ENCODE measurements at regions not wholly inside any gene's neighbourhood (a gene's known extent, or its start where the extent isn't known, plus 50 kb on each side); places are given as distances from the start of the nearest gene placed in this dataset.

GRCh38 chr4:37530451-37530850 lies 155.7 kb downstream of the RELL1 start:
- no peaks in the 10 kb centered on the region for H3K4me1 ChIP-seq (ENCODE audit: insufficient read depth, low read length)
- H3K4ac ChIP-seq (ENCODE audit: low read depth, low read length): no peak overlapping the region
- no peak overlapping the region for H3K14ac ChIP-seq (ENCODE audit: insufficient read depth, low read length)
- H3K23ac ChIP-seq (ENCODE audit: insufficient read length, low read depth, low read length): no peak overlapping the region
- H4K8ac ChIP-seq (replicated peaks; ENCODE audit: insufficient read length, low read depth, low read length): no peak overlapping the region
- no peak overlapping the region for H2BK20ac ChIP-seq (ENCODE audit: low read depth, low read length, poor library complexity, severe bottlenecking)
- no peak for DNase-seq
- H3K9me3 ChIP-seq (ENCODE audit: control insufficient read depth, low read depth, low read length): no peaks in the 10 kb centered on the region
- H3K27me3 Mint-ChIP-seq (ENCODE audit: low read depth): no peaks in the 10 kb centered on the region
- no peak overlapping the region for H3K56ac ChIP-seq (ENCODE audit: insufficient read length, low read depth, low read length)
- no peaks in the 10 kb centered on the region for H3K23me2 ChIP-seq (ENCODE audit: insufficient read length, low read depth, low read length, poor library complexity, severe bottlenecking)
- H3K9ac ChIP-seq (ENCODE audit: extremely low read depth, insufficient read length, low read length): no peak overlapping the region
- H4K20me1 ChIP-seq (ENCODE audit: control insufficient read depth, insufficient read depth, insufficient read length): no peaks in the 10 kb centered on the region
- H4K91ac ChIP-seq (ENCODE audit: insufficient read length, low read depth, low read length): no peak overlapping the region
- H4K5ac ChIP-seq (ENCODE audit: insufficient read length, low read depth, low read length): no peak overlapping the region
- H3K79me1 ChIP-seq (ENCODE audit: insufficient read depth, low read depth, low read length, poor library complexity, severe bottlenecking): no peaks in the 10 kb centered on the region
- H2AFZ ChIP-seq (ENCODE audit: low read length): no peak overlapping the region
- H3K36me3 Mint-ChIP-seq (ENCODE audit: insufficient read depth in 1 of 3, low read depth in 3 of 3): no peaks in the 10 kb centered on the region
- H2AK5ac ChIP-seq (ENCODE audit: insufficient read length, low read length): no peak overlapping the region
- WGBS (ENCODE audit: extremely low coverage, insufficient read length, low lambda C conversion rate): no CpG with 5 or more reads among the region's 9 CpGs
- H3K18ac ChIP-seq (ENCODE audit: insufficient read length, low read depth, low read length): no peak overlapping the region
- H3K4me3 Mint-ChIP-seq: no peak overlapping the region
- H2BK120ac ChIP-seq (ENCODE audit: low read depth, low read length, poor library complexity, severe bottlenecking): no peak overlapping the region
- no peak for TF ChIP-seq CTCF (conservative IDR thresholded peaks at IDR 0.05)
- H3K79me2 ChIP-seq (ENCODE audit: insufficient read depth, low read length): no peaks in the 10 kb centered on the region
- no peaks in the 10 kb centered on the region for H3K27me3 ChIP-seq (ENCODE audit: insufficient read depth, low read length)
- no peaks in the 10 kb centered on the region for H3K9me3 Mint-ChIP-seq
- H3K27ac ChIP-seq (ENCODE audit: insufficient read length, low read depth, low read length): no peak overlapping the region
- no peak overlapping the region for H2BK5ac ChIP-seq (ENCODE audit: insufficient read length, low read length)
- no peak overlapping the region for H2BK12ac ChIP-seq (ENCODE audit: insufficient read length, low read depth, low read length)
- H3K4me2 ChIP-seq (ENCODE audit: insufficient read depth, insufficient read length, low read length): no peak overlapping the region
- H3K27ac Mint-ChIP-seq: no peak overlapping the region
- H3T11ph ChIP-seq (ENCODE audit: low read length): no peak overlapping the region
- peaks cover 0 to 2% of the 10 kb centered on the region in 2 experiments; a peak in 1 of 4 replicates for H3K4me1 Mint-ChIP-seq
- H2BK15ac ChIP-seq (ENCODE audit: low read depth, low read length): no peak overlapping the region

All from H9 (cell line).